ENCODE measurements at regions not wholly inside any gene's neighbourhood (a gene's known extent, or its start where the extent isn't known, plus 50 kb on each side); places are given as distances from the start of the nearest gene placed in this dataset.
A peak's percentile ranks its signal among the peaks of the same experiment; 100 is the strongest.

GRCh38 chr20:22507240-22507961 lies 77.0 kb downstream of the FOXA2 start (continued):
- TF ChIP-seq MLXIP (CRISPR knock-in tag; IDR thresholded peaks at IDR 0.05; ENCODE audit: borderline replicate concordance) = no peak
- TF ChIP-seq ZNF710 (CRISPR knock-in tag; IDR thresholded peaks at IDR 0.05; ENCODE audit: borderline replicate concordance) = peak; percentile 47; the same call in 1 of the 2 replicates
- peak; percentile 91 for TF ChIP-seq HIC2 (CRISPR knock-in tag; IDR thresholded peaks at IDR 0.05; ENCODE audit: low read depth)
- TF ChIP-seq ZNF235 (CRISPR knock-in tag; IDR thresholded peaks at IDR 0.05; ENCODE audit: borderline replicate concordance) = no peak
- TF ChIP-seq ZNF142 (CRISPR knock-in tag; IDR thresholded peaks at IDR 0.05) = no peak
- TF ChIP-seq HMG20B (CRISPR knock-in tag; conservative IDR thresholded peaks at IDR 0.05) = no peak
- no peak for TF ChIP-seq ZNF512B (CRISPR knock-in tag; IDR thresholded peaks at IDR 0.05; ENCODE audit: borderline replicate concordance)
- TF ChIP-seq FOXA1 (IDR thresholded peaks at IDR 0.05) = no peak
- peak; percentile 93 for TF ChIP-seq FOXA1 (CRISPR knock-in tag; IDR thresholded peaks at IDR 0.05)
- peak; percentile 90; the same call in 1 of the 2 replicates for TF ChIP-seq MTA1 (CRISPR knock-in tag; IDR thresholded peaks at IDR 0.05; ENCODE audit: borderline replicate concordance)

Measured in HepG2 (cell line).